ENCODE measurements at regions not wholly inside any gene's neighbourhood (a gene's known extent, or its start where the extent isn't known, plus 50 kb on each side); places are given as distances from the start of the nearest gene placed in this dataset.
A peak's percentile ranks its signal among the peaks of the same experiment; 100 is the strongest.

GRCh38 chrX:16250296-16250695 is 83.0 kb downstream of the MAGEB17 start:
- TF ChIP-seq CTCF (IDR thresholded peaks at IDR 0.05; ENCODE audit: low read depth, low read length), result no peak
- no peak overlapping the region for H3K4me3 ChIP-seq (ENCODE audit: low read depth, low read length)
- ChIA-PET POLR2A (no interaction called here), CTCF (no interaction called here)
- no peaks in the 10 kb centered on the region for H3K9me3 ChIP-seq (ENCODE audit: control insufficient read depth, insufficient read depth, low read length)
- no peak for DNase-seq (ENCODE audit: low read depth, low spot score)
- no peaks in the 10 kb centered on the region for H3K27me3 ChIP-seq (ENCODE audit: control insufficient read depth, insufficient read depth, low read length)
- no peak overlapping the region for H3K27ac ChIP-seq (ENCODE audit: low read depth, low read length)

- ChIA-PET CTCF (interaction anchor here (0.6 to 0.7 kb wide), 2 partner anchors 23 to 41 kb away, joined by 3 read pairs; no protein-coding TSS in a partner anchor), POLR2A (no interaction called here)
- no peak for TF ChIP-seq CTCF (IDR thresholded peaks at IDR 0.05; ENCODE audit: low read depth, low read length)
- H3K4me3 ChIP-seq (ENCODE audit: low read depth, low read length), result no peak overlapping the region
- H3K9me3 ChIP-seq (ENCODE audit: control insufficient read depth, insufficient read depth, low read length), result no peaks in the 10 kb centered on the region
- H3K27me3 ChIP-seq (ENCODE audit: control insufficient read depth, insufficient read depth, low read length), result no peaks in the 10 kb centered on the region
- H3K27ac ChIP-seq (ENCODE audit: low read depth, low read length), result no peak overlapping the region
- DNase-seq (ENCODE audit: low read depth, low spot score), result no peak
Observed at GRCh38 chrX:16251782-16252181, 84.5 kb downstream of the MAGEB17 start.

GRCh38 chrX:16258882-16259281 is 91.6 kb downstream of the MAGEB17 start:
- ChIA-PET POLR2A (no interaction called here), CTCF (no interaction called here)
- no peaks in the 10 kb centered on the region for H3K9me3 ChIP-seq (ENCODE audit: control insufficient read depth, insufficient read depth, low read length)
- peak; percentile 13 for DNase-seq (ENCODE audit: low read depth, low spot score)
- no peak overlapping the region for H3K27ac ChIP-seq (ENCODE audit: low read depth, low read length)
- H3K4me3 ChIP-seq (ENCODE audit: low read depth, low read length), result no peak overlapping the region
- TF ChIP-seq CTCF (IDR thresholded peaks at IDR 0.05; ENCODE audit: low read depth, low read length), result no peak
- no peaks in the 10 kb centered on the region for H3K27me3 ChIP-seq (ENCODE audit: control insufficient read depth, insufficient read depth, low read length)

- POLR2A ChIA-PET, result no interaction called here
- no peaks in the 10 kb centered on the region for H3K27me3 ChIP-seq (ENCODE audit: control insufficient read depth, insufficient read depth, low read length)
- no peaks in the 10 kb centered on the region for H3K9me3 ChIP-seq (ENCODE audit: control insufficient read depth, insufficient read depth, low read length)
- DNase-seq (ENCODE audit: low read depth, low spot score), result no peak
- no peak overlapping the region for H3K4me3 ChIP-seq (ENCODE audit: low read depth, low read length)
- CTCF ChIA-PET, result no interaction called here
- TF ChIP-seq CTCF (IDR thresholded peaks at IDR 0.05; ENCODE audit: low read depth, low read length), result no peak
- H3K27ac ChIP-seq (ENCODE audit: low read depth, low read length), result no peak overlapping the region
Observed at GRCh38 chrX:16267431-16267830, 100.2 kb downstream of the MAGEB17 start.

- Histone ChIP-seq H3K9me3 (ENCODE audit: control insufficient read depth, insufficient read depth, low read length) (no peaks in the 10 kb centered on the region), H3K27ac (ENCODE audit: low read depth, low read length) (no peak overlapping the region), H3K27me3 (ENCODE audit: control insufficient read depth, insufficient read depth, low read length) (no peaks in the 10 kb centered on the region), H3K4me3 (ENCODE audit: low read depth, low read length) (no peak overlapping the region)
- TF ChIP-seq CTCF (IDR thresholded peaks at IDR 0.05; ENCODE audit: low read depth, low read length), result no peak
- POLR2A ChIA-PET, result no interaction called here
- DNase-seq (ENCODE audit: low read depth, low spot score), result no peak
- CTCF ChIA-PET, result no interaction called here
Observed at GRCh38 chrX:16268206-16268605, 100.9 kb downstream of the MAGEB17 start.
